ENCODE measurements at regions not wholly inside any gene's neighbourhood (a gene's known extent, or its start where the extent isn't known, plus 50 kb on each side); places are given as distances from the start of the nearest gene placed in this dataset.

DNA sequence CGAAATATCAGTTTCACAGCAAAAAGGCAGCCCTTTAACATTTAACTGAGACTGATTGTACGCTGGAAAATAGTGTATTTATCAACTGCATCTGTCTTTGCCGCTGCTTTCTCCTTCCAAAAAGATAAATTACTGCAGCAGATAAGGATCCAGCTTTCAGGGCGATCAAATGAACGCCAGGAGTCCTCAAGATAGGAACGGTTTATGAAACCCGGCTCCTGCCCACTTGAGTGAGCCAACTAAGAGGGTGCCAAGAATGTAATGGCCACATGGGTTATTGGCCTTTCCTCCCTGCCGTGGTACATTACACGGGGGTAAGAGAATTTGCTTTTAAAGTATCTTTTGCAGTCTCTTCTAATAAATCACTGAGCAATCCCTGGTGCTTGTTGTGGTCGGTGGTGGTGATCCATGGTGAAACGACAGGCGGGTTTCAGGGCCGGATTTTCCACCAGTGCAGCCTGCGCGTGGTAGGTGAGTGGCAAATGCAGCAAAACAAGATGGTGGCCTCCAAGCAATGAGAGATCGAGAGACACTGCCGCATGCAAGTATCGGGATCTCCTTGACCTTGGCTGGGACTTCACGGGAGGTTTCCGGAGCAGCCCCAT lies 67.5 kb upstream of the IRX6 start:
- H3K27me3 ChIP-seq (ENCODE audit: control insufficient read depth, insufficient read depth, low read length) = no peaks in the 10 kb centered on the region
- no peaks in the 10 kb centered on the region for H3K9me3 ChIP-seq (ENCODE audit: control insufficient read depth, low read depth, low read length)
- H3K36me3 ChIP-seq (ENCODE audit: control insufficient read depth, insufficient read depth, low read length) = no peaks in the 10 kb centered on the region
- H3K4me1 ChIP-seq (ENCODE audit: control insufficient read depth, insufficient read depth, low read length) = no peaks in the 10 kb centered on the region
- H3K4me3 ChIP-seq (ENCODE audit: low read length) = no peak overlapping the region
- no peak overlapping the region for H3K27ac ChIP-seq (ENCODE audit: low read length)
- 33% methylated on average over 2 of the region's 20 CpGs for WGBS (ENCODE audit: insufficient coverage, low lambda C conversion rate)
- no peak for DNase-seq

DNA sequence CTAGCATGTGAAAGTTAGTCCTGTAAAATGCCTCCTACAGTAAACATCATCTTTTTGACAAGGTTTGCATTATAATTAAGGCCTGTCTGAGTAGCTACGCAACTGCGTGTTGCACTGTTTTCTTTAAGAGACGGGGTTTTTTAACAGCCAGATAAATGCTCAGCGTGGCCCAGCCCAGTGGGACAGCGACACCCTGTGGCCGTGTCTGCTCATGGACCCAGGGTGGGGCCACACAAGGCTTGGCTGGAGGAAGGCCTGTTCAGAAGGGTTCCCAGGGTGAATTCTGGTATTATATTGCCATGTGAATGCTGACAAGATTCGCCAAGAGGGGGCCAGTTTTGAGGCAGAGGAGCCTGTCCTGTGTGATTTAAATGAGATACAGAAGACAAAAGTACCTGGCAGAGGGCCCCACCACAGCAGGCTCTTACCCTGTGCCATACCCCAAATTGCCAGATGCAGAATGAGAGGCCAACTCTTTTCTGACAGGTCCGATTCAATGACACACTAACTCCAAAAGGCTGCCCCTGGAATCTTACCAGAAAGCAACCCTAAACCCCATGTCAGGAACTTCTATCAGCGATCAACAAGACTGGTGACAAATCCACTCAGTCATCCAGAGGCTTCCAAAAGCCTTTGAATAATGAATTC lies 65.9 kb upstream of the IRX6 start:
- WGBS (ENCODE audit: insufficient coverage, low lambda C conversion rate) = 100% methylated on average over 1 of the region's 9 CpGs
- DNase-seq = peak; percentile 19 to 44
- no peaks in the 10 kb centered on the region for H3K9me3 ChIP-seq (ENCODE audit: control insufficient read depth, low read depth, low read length)
- no peak overlapping the region for H3K27ac ChIP-seq (ENCODE audit: low read length)
- no peaks in the 10 kb centered on the region for H3K27me3 ChIP-seq (ENCODE audit: control insufficient read depth, insufficient read depth, low read length)
- H3K4me3 ChIP-seq (ENCODE audit: low read length) = no peak overlapping the region
- no peaks in the 10 kb centered on the region for H3K4me1 ChIP-seq (ENCODE audit: control insufficient read depth, insufficient read depth, low read length)
- H3K36me3 ChIP-seq (ENCODE audit: control insufficient read depth, insufficient read depth, low read length) = no peaks in the 10 kb centered on the region

DNA sequence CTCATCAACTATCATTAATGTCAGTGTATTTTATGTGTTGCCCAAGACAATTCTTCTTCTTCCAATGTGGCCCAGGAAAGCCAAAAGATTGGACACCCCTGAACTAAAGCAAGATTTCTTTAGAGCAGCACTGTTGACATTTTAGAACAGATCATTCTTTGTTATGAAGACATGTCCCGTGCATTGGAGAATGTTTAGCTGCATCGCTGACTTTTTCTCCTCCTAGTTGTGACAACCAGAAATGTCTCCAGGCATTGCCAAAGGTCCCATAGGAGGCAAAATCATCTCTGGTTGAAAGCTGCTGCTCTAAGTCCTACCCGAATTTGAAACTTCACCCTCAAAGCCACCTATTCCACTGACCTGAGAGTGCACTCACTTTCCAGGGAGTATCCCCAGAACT lies 62.7 kb upstream of the IRX6 start:
- no peaks in the 10 kb centered on the region for H3K27me3 ChIP-seq (ENCODE audit: control insufficient read depth, insufficient read depth, low read length)
- H3K4me1 ChIP-seq (ENCODE audit: control insufficient read depth, insufficient read depth, low read length) = no peaks in the 10 kb centered on the region
- no peak overlapping the region for H3K4me3 ChIP-seq (ENCODE audit: low read length)
- DNase-seq = no peak
- no peaks in the 10 kb centered on the region for H3K36me3 ChIP-seq (ENCODE audit: control insufficient read depth, insufficient read depth, low read length)
- no CpG with 5 or more reads among the region's 3 CpGs for WGBS (ENCODE audit: insufficient coverage, low lambda C conversion rate)
- H3K9me3 ChIP-seq (ENCODE audit: control insufficient read depth, low read depth, low read length) = no peaks in the 10 kb centered on the region
- H3K27ac ChIP-seq (ENCODE audit: low read length) = no peak overlapping the region

DNA sequence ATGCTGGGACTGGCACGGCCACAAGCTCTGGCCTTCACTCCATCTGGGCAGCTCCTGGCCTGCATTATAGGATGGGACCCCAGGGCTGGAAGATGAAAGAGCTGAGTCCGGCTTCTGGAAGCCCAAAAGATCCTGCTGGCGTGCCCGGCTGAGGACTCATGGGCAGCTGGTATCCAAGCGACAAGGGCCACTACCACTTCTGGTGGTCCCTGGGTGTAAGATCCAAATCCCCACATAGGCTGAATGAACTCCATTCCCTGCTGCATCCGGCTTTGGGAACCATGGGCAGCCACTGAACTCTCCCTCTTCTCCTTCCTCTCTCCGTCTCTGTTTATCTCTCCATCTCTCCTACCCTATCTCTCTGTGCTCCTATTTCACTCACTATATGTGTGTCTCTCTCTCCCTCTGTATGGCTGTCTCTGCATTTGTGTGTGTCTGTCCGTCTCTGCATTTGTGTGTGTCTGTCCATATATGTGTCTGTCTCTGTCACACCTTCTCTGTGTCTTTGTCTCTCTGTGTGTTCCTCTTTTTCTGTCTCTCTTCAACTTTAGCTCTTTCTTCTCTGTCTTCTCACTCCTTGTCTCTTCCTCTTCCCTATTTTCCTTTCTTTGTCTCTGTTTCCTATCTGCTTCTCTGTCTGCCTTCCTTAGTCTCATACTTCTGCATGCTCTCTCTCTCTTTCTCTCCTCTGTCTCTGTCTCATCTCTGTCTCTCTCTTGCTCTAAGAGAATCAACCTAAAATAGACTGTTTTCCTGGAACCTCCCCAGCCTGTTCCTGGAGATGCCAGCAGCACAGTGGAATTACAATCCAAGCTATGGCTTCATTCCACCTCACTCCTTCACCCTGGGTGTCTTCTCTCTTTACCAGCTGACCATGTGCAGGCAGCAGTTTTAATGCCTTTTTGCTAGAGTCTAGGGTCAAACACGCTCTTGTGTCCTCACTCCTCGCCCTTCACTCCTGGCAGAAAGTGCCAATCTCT lies 60.4 kb upstream of the IRX6 start:
- Histone ChIP-seq H3K4me3 (ENCODE audit: low read length) (no peak overlapping the region), H3K9me3 (ENCODE audit: control insufficient read depth, low read depth, low read length) (no peaks in the 10 kb centered on the region), H3K4me1 (ENCODE audit: control insufficient read depth, insufficient read depth, low read length) (no peaks in the 10 kb centered on the region), H3K36me3 (ENCODE audit: control insufficient read depth, insufficient read depth, low read length) (no peaks in the 10 kb centered on the region), H3K27me3 (ENCODE audit: control insufficient read depth, insufficient read depth, low read length) (no peaks in the 10 kb centered on the region), H3K27ac (ENCODE audit: low read length) (no peak overlapping the region)
- WGBS (ENCODE audit: insufficient coverage, low lambda C conversion rate) = 73% methylated on average over 1 of the region's 10 CpGs
- DNase-seq = no peak

DNA sequence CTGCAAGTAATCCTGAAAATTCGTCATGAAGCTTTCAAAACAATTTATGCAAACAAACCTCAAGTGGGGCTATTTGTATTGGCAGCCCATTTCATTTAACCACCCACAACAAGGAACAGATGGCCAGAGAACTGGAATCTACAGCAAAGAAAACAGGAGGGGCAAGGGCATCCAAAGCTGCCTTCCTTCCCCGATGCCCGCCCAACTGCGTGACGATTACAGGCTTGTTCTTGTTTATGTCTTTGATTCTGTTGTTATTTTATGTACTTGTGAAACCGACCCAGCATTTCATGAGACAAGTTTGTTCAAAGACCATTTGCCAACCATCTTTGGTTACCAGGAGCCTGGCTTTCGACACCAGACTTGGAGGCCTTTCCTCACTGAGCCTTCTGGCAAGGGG lies 59.1 kb upstream of the IRX6 start:
- H3K4me1 ChIP-seq (ENCODE audit: control insufficient read depth, insufficient read depth, low read length) = no peaks in the 10 kb centered on the region
- H3K27ac ChIP-seq (ENCODE audit: low read length) = no peak overlapping the region
- 60% methylated on average over 1 of the region's 7 CpGs for WGBS (ENCODE audit: insufficient coverage, low lambda C conversion rate)
- no peaks in the 10 kb centered on the region for H3K36me3 ChIP-seq (ENCODE audit: control insufficient read depth, insufficient read depth, low read length)
- no peak for DNase-seq
- H3K27me3 ChIP-seq (ENCODE audit: control insufficient read depth, insufficient read depth, low read length) = no peaks in the 10 kb centered on the region
- H3K9me3 ChIP-seq (ENCODE audit: control insufficient read depth, low read depth, low read length) = no peaks in the 10 kb centered on the region
- H3K4me3 ChIP-seq (ENCODE audit: low read length) = no peak overlapping the region

DNA sequence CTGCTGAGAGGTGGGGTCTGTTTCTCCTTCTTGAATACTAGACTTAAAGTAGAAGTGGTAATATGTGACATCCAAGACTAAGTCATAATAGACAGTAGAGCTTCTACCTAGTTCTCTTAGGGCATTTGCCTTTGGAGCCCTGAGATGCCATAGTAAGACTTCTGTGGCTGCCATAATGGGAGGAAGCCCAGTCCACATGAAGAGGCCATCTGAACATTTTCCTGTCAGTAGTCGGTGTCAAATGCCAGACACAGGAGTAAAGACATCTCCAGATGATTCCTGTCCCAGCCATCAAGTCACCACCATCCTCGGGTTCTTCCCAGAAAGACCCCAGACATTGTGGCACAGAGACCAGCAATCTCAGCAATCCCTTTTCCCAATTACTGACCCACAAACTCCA lies 58.1 kb upstream of the IRX6 start:
- DNase-seq = no peak
- H3K4me3 ChIP-seq (ENCODE audit: low read length) = no peak overlapping the region
- H3K27ac ChIP-seq (ENCODE audit: low read length) = no peak overlapping the region
- H3K9me3 ChIP-seq (ENCODE audit: control insufficient read depth, low read depth, low read length) = no peaks in the 10 kb centered on the region
- no CpG with 5 or more reads among the region's 2 CpGs for WGBS (ENCODE audit: insufficient coverage, low lambda C conversion rate)
- no peaks in the 10 kb centered on the region for H3K27me3 ChIP-seq (ENCODE audit: control insufficient read depth, insufficient read depth, low read length)
- no peaks in the 10 kb centered on the region for H3K4me1 ChIP-seq (ENCODE audit: control insufficient read depth, insufficient read depth, low read length)
- H3K36me3 ChIP-seq (ENCODE audit: control insufficient read depth, insufficient read depth, low read length) = no peaks in the 10 kb centered on the region

- no CpG with 5 or more reads among the region's 5 CpGs for WGBS (ENCODE audit: insufficient coverage, low lambda C conversion rate)
- no peak overlapping the region for H3K27ac ChIP-seq (ENCODE audit: low read length)
- H3K36me3 ChIP-seq (ENCODE audit: control insufficient read depth, insufficient read depth, low read length) = no peaks in the 10 kb centered on the region
- no peaks in the 10 kb centered on the region for H3K9me3 ChIP-seq (ENCODE audit: control insufficient read depth, low read depth, low read length)
- H3K27me3 ChIP-seq (ENCODE audit: control insufficient read depth, insufficient read depth, low read length) = peaks cover 3% of the 10 kb centered on the region
- DNase-seq = no peak
- no peaks in the 10 kb centered on the region for H3K4me1 ChIP-seq (ENCODE audit: control insufficient read depth, insufficient read depth, low read length)
- H3K4me3 ChIP-seq (ENCODE audit: low read length) = no peak overlapping the region
These were observed 52.0 kb upstream of the IRX6 start for GRCh38 chr16:55271945-55272513.

DNA sequence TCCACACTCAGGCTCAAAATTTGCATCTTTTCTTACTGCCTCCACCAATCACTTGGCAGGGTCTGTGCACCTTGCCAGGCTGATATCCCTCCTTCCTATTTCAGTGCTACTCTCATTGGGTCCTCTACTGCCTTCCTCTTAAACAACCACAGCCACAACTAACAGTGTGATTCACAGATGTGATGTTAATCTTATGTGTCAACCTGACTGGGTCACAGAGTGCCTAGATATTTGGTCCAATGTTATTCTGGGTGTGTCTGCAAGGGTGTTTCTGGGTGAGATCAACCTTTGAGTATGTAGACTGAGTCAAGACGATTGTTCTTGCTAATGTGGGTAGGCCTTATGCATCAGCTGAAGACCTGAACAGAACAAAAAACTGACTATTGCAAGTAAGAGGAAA lies 51.3 kb upstream of the IRX6 start:
- DNase-seq = no peak
- Histone ChIP-seq H3K27ac (ENCODE audit: low read length) (no peak overlapping the region), H3K27me3 (ENCODE audit: control insufficient read depth, insufficient read depth, low read length) (peaks cover 3% of the 10 kb centered on the region), H3K9me3 (ENCODE audit: control insufficient read depth, low read depth, low read length) (no peaks in the 10 kb centered on the region), H3K4me3 (ENCODE audit: low read length) (no peak overlapping the region), H3K36me3 (ENCODE audit: control insufficient read depth, insufficient read depth, low read length) (no peaks in the 10 kb centered on the region), H3K4me1 (ENCODE audit: control insufficient read depth, insufficient read depth, low read length) (no peaks in the 10 kb centered on the region)
- WGBS (ENCODE audit: insufficient coverage, low lambda C conversion rate) = no CpG with 5 or more reads among the region's 1 CpG

- 100% methylated on average over 1 of the region's 7 CpGs for WGBS (ENCODE audit: insufficient coverage, low lambda C conversion rate)
- Histone ChIP-seq H3K27ac (ENCODE audit: low read length) (no peak overlapping the region), H3K36me3 (ENCODE audit: control insufficient read depth, insufficient read depth, low read length) (no peaks in the 10 kb centered on the region), H3K4me3 (ENCODE audit: low read length) (no peak overlapping the region), H3K9me3 (ENCODE audit: control insufficient read depth, low read depth, low read length) (no peaks in the 10 kb centered on the region), H3K4me1 (ENCODE audit: control insufficient read depth, insufficient read depth, low read length) (no peaks in the 10 kb centered on the region), H3K27me3 (ENCODE audit: control insufficient read depth, insufficient read depth, low read length) (peaks cover 4% of the 10 kb centered on the region)
- no peak for DNase-seq
These were observed 50.6 kb upstream of the IRX6 start for GRCh38 chr16:55273356-55273755.

GRCh38 chr16:55273959-55274358 lies 50.0 kb upstream of the IRX6 start:
- H3K9me3 ChIP-seq (ENCODE audit: control insufficient read depth, low read depth, low read length) = no peaks in the 10 kb centered on the region
- H3K36me3 ChIP-seq (ENCODE audit: control insufficient read depth, insufficient read depth, low read length) = no peaks in the 10 kb centered on the region
- no CpG with 5 or more reads among the region's 5 CpGs for WGBS (ENCODE audit: insufficient coverage, low lambda C conversion rate)
- no peak for DNase-seq
- H3K4me1 ChIP-seq (ENCODE audit: control insufficient read depth, insufficient read depth, low read length) = no peaks in the 10 kb centered on the region
- no peak overlapping the region for H3K4me3 ChIP-seq (ENCODE audit: low read length)
- H3K27ac ChIP-seq (ENCODE audit: low read length) = no peak overlapping the region
- peaks cover 6% of the 10 kb centered on the region for H3K27me3 ChIP-seq (ENCODE audit: control insufficient read depth, insufficient read depth, low read length)
